A549 (cell line): ENCODE measurements at regions not wholly inside any gene's neighbourhood (a gene's known extent, or its start where the extent isn't known, plus 50 kb on each side); places are given as distances from the start of the nearest gene placed in this dataset.

Experiments
- CEBPB ChIP-seq, 2 experiments: fragments of >200 bp in 1 of 2; sonication (Bioruptor Twin) in 1 of 2; formaldehyde crosslinking in 1 of 2; IDR thresholded peaks; 2 replicates each; pipeline ENCODE4 v1.6.1; 2012 to 2016
- CHD4 ChIP-seq: fragments of 200-600 bp; sonication (generic); IDR thresholded peaks from 2 replicates; pipeline ENCODE4 v1.6.1; 2016; ENCODE audit warnings: antibody characterized with exemption, mild to moderate bottlenecking, borderline replicate concordance
- CTCF ChIP-seq: fragments of >200 bp; sonication (Bioruptor Twin); formaldehyde crosslinking; IDR thresholded peaks from 3 replicates; pipeline ENCODE4 v1.5.1; 2016
- EP300 ChIP-seq, 2 experiments: fragments of >200 bp; sonication (Bioruptor Twin); formaldehyde crosslinking; IDR thresholded peaks; 2 replicates in 1 of 2; 3 replicates in 1 of 2; pipeline ENCODE4 v1.6.1; 2016 to 2017
- MAZ ChIP-seq: fragments of 150-350 bp; IDR thresholded peaks from 2 replicates; pipeline ENCODE4 v1.6.1; 2014; ENCODE audit warnings: antibody characterized with exemption, low read depth, low read length, borderline replicate concordance
- PBX3 ChIP-seq: IDR thresholded peaks from 2 replicates; pipeline ENCODE4 v1.6.1; 2012
- POLR2AphosphoS2 ChIP-seq: conservative IDR thresholded peaks from 2 replicates; pipeline ENCODE4 v1.6.1; 2012; ENCODE audit warnings: low read length, improper control_type of control experiment, inconsistent platforms
- RAD21 ChIP-seq, 2 experiments: fragments of >200 bp in 1 of 2; sonication (Bioruptor Twin) in 1 of 2; formaldehyde crosslinking in 1 of 2; IDR thresholded peaks in 1 of 2; conservative IDR thresholded peaks in 1 of 2; 2 replicates in 1 of 2; 3 replicates in 1 of 2; pipeline ENCODE4 v1.6.1; 2012 to 2018; ENCODE audit warnings: inconsistent platforms in 1 of 2
- USF2 ChIP-seq: fragments of 450-650 bp; IDR thresholded peaks from 2 replicates; pipeline ENCODE4 v1.6.1; 2014; ENCODE audit warnings: antibody characterized with exemption

- no peak for TF ChIP-seq CTCF
- TF ChIP-seq USF2, result no peak
- TF ChIP-seq MAZ, result no peak
- no peak for TF ChIP-seq POLR2AphosphoS2
- TF ChIP-seq RAD21 (conservative IDR thresholded peaks at IDR 0.05 in 1 of 2, IDR thresholded peaks at IDR 0.05 in 1 of 2), result no peak
- no peak for TF ChIP-seq PBX3
- TF ChIP-seq EP300 (IDR thresholded peaks at IDR 0.05), result no peak
- TF ChIP-seq CHD4, result no peak
- TF ChIP-seq CEBPB (IDR thresholded peaks at IDR 0.05), result no peak
Observed at GRCh38 chr11:134632347-134633119, 220.5 kb upstream of the B3GAT1 start.
